ENCODE measurements at regions not wholly inside any gene's neighbourhood (a gene's known extent, or its start where the extent isn't known, plus 50 kb on each side); places are given as distances from the start of the nearest gene placed in this dataset.
A peak's percentile ranks its signal among the peaks of the same experiment; 100 is the strongest.

DNA sequence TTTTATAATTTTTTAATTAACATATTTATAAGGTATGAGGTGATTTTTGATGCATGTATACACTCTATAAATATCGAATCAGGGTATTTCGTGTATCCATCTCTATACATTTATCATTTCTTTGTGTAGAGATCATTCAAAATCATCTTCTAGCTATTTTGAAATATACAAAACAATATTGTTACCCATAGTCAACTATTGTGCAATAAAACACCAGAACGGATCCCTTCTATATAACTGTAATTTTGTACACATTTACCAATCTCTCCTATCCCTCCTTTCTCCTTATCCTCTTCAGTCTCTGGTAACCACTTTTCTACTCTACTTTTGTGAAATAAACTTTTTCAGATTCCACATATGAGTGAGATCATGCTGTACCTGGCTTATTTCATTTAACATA lies 1459.6 kb downstream of the MRPL39 start:
- Histone ChIP-seq H4K91ac (ENCODE audit: insufficient read depth, low read depth, low read length) (no peak overlapping the region), H2BK120ac (ENCODE audit: low read depth, low read length) (no peak overlapping the region), H3K9me1 (ENCODE audit: insufficient read depth, low read length) (no peaks in the 10 kb centered on the region), H4K5ac (ENCODE audit: low read depth, low read length) (no peak overlapping the region), H3K4me3 (ENCODE audit: insufficient read depth, low read depth, low read length) (no peak overlapping the region), H3K14ac (replicated peaks; ENCODE audit: low read depth, low read length) (no peak overlapping the region), H3K9ac (ENCODE audit: low read depth, low read length) (no peak overlapping the region), H2AK9ac (replicated peaks; ENCODE audit: low read depth, low read length, poor library complexity) (no peak overlapping the region), H4K8ac (ENCODE audit: low read depth in 2 of 2, low read length in 2 of 2) (no peak overlapping the region), H3K36me3 (ENCODE audit: control insufficient read depth, insufficient read depth, low read length) (no peaks in the 10 kb centered on the region), H4K20me1 (ENCODE audit: insufficient read depth, low read length) (no peaks in the 10 kb centered on the region), H3K4me1 (ENCODE audit: control insufficient read depth, insufficient read depth, low read length) (no peaks in the 10 kb centered on the region), H3K56ac (ENCODE audit: extremely low read depth, insufficient read depth, low read length) (no peak overlapping the region), H2BK5ac (ENCODE audit: low read depth, low read length, poor library complexity, severe bottlenecking) (no peak overlapping the region), H3K4ac (ENCODE audit: low read depth, low read length) (no peak overlapping the region), H3K79me1 (ENCODE audit: low read depth in 1 of 2, low read length in 2 of 2) (no peaks in the 10 kb centered on the region), H2AFZ (replicated peaks; ENCODE audit: low read length, poor library complexity) (no peak overlapping the region), H3K27ac (ENCODE audit: insufficient read depth, low read length) (no peak overlapping the region), H2AK5ac (ENCODE audit: low read depth, low read length) (no peak overlapping the region), H2BK20ac (ENCODE audit: low read depth, low read length) (no peak overlapping the region), H2BK15ac (ENCODE audit: low read depth, low read length) (no peak overlapping the region), H3K18ac (ENCODE audit: low read depth, low read length) (no peak overlapping the region), H3K27me3 (ENCODE audit: control insufficient read depth, insufficient read depth, low read length) (no peaks in the 10 kb centered on the region), H3K9me3 (ENCODE audit: control insufficient read depth, insufficient read depth, low read length) (no peaks in the 10 kb centered on the region), H3K4me2 (ENCODE audit: low read depth, low read length) (no peak overlapping the region), H3K23ac (ENCODE audit: low read depth, low read length) (no peak overlapping the region)
- intact Hi-C loops (cut with micrococcal nuclease), result no loop called here
- ChIA-PET POLR2A (ENCODE audit: unreplicated experiment) (no interaction called here), CTCF (interaction anchor here (0.6 kb wide), 1 partner anchor 104 kb away, joined by 3 read pairs; no protein-coding TSS in a partner anchor)
- WGBS, 2 experiments (ENCODE audit: extremely low coverage in 2 of 2, insufficient read length in 1 of 2), result no CpG with 5 or more reads among the region's 3 CpGs
- in situ Hi-C loops (cut with MboI; ENCODE audit: low sequenced_read_pairs), result no loop called here
- no peak for ATAC-seq (ENCODE audit: low read depth)
- BruUV-seq (replicated peaks), result no TSS peak
- TF ChIP-seq CEBPB (IDR thresholded peaks at IDR 0.05; ENCODE audit: low read depth, low read length) (peak; percentile 83), RFX5 (IDR thresholded peaks at IDR 0.05; ENCODE audit: low read depth, low read length) (no peak)
- dilution Hi-C loops (cut with HindIII; ENCODE audit: low sequenced_read_pairs, unreplicated experiment), result no loop called here
- no peak for DNase-seq

Data from IMR-90 (cell line).